HG02981 (cell line): ENCODE measurements at regions not wholly inside any gene's neighbourhood (a gene's known extent, or its start where the extent isn't known, plus 50 kb on each side); places are given as distances from the start of the nearest gene placed in this dataset.
"Not testable (repeated sequence)": the region's sequence is repeated elsewhere in the genome, so short reads cannot be mapped to it uniquely, and the experiment has no call there.

Experiments used
- ATAC-seq: cut with Tn5 transposase; IDR thresholded peaks from one replicate; pipeline ENCODE4 v1.9.1; 2021; ENCODE audit warnings: mild to moderate bottlenecking, moderate library complexity; ENCODE audit not compliant: unreplicated experiment

GRCh38 chr5:154702477-154702876 is 52.7 kb upstream of the LARP1 start:
- no peak for ATAC-seq

- not testable (repeated sequence) for ATAC-seq
Measured at GRCh38 chr5:154701725-154702124, 53.5 kb upstream of the LARP1 start.

GRCh38 chr5:154701181-154701580 is 54.0 kb upstream of the LARP1 start:
- no peak for ATAC-seq

- not testable (repeated sequence) for ATAC-seq
Measured at GRCh38 chr5:154700289-154700928, 54.8 kb upstream of the LARP1 start.

GRCh38 chr5:154698763-154699162 is 56.4 kb upstream of the LARP1 start:
- no peak for ATAC-seq

GRCh38 chr5:154697371-154697770 is 57.8 kb upstream of the LARP1 start:
- ATAC-seq, result no peak

GRCh38 chr5:154696891-154697290 is 58.3 kb upstream of the LARP1 start:
- ATAC-seq, result no peak

GRCh38 chr5:154694159-154694558 is 61.0 kb upstream of the LARP1 start:
- ATAC-seq, result no peak

- ATAC-seq, result no peak
Measured at GRCh38 chr5:154690488-154690887, 64.7 kb upstream of the LARP1 start.

GRCh38 chr5:154686490-154686889 is 68.7 kb upstream of the LARP1 start:
- ATAC-seq, result no peak

GRCh38 chr5:154683101-154683880 is 71.9 kb upstream of the LARP1 start:
- ATAC-seq, result peak; percentile 42

- no peak for ATAC-seq
Measured at GRCh38 chr5:154679501-154679900, 75.7 kb upstream of the LARP1 start.

GRCh38 chr5:154677921-154678320 is 77.3 kb upstream of the LARP1 start:
- no peak for ATAC-seq

GRCh38 chr5:154676508-154676907 is 78.7 kb upstream of the LARP1 start:
- no peak for ATAC-seq

- no peak for ATAC-seq
Measured at GRCh38 chr5:154674029-154674428, 81.1 kb upstream of the LARP1 start.

- no peak for ATAC-seq
Measured at GRCh38 chr5:154673506-154673905, 81.7 kb upstream of the LARP1 start.

- not testable (repeated sequence) for ATAC-seq
Measured at GRCh38 chr5:154669913-154670312, 85.3 kb upstream of the LARP1 start.

GRCh38 chr5:154669402-154669801 is 85.8 kb upstream of the LARP1 start:
- no peak for ATAC-seq

GRCh38 chr5:154664869-154665268 is 90.3 kb upstream of the LARP1 start:
- no peak for ATAC-seq

GRCh38 chr5:154663424-154663823 is 91.8 kb upstream of the LARP1 start:
- no peak for ATAC-seq

GRCh38 chr5:154654486-154655371 is 100.4 kb upstream of the LARP1 start:
- no peak for ATAC-seq
